Activated naive CD4-positive, alpha-beta T cell treated with anti-CD3 and anti-CD28 coated beads, Interleukin-2, amount 50 U/mL, for 24 hours (primary cell): ENCODE measurements at regions not wholly inside any gene's neighbourhood (a gene's known extent, or its start where the extent isn't known, plus 50 kb on each side); places are given as distances from the start of the nearest gene placed in this dataset.
A peak's percentile ranks its signal among the peaks of the same experiment; 100 is the strongest.
"Not testable (repeated sequence)": the region's sequence is repeated elsewhere in the genome, so short reads cannot be mapped to it uniquely, and the experiment has no call there.

ENCODE experiments used
- H3K27ac Mint-ChIP-seq: one replicate; pipeline ENCODE4 v1.8.0; 2021; ENCODE audit warnings: mild to moderate bottlenecking, mixed read lengths
- H3K27me3 Mint-ChIP-seq: one replicate; pipeline ENCODE4 v1.8.0; 2021; ENCODE audit warnings: mixed read lengths
- H3K36me3 Mint-ChIP-seq: one replicate; pipeline ENCODE4 v1.8.0; 2021; ENCODE audit warnings: mixed read lengths
- H3K4me1 Mint-ChIP-seq: one replicate; pipeline ENCODE4 v1.8.0; 2021; ENCODE audit warnings: mixed read lengths
- H3K4me3 Mint-ChIP-seq: one replicate; pipeline ENCODE4 v1.8.0; 2021; ENCODE audit warnings: mild to moderate bottlenecking, mixed read lengths
- H3K9me3 Mint-ChIP-seq: one replicate; pipeline ENCODE4 v1.8.0; 2021; ENCODE audit warnings: mixed read lengths

DNA sequence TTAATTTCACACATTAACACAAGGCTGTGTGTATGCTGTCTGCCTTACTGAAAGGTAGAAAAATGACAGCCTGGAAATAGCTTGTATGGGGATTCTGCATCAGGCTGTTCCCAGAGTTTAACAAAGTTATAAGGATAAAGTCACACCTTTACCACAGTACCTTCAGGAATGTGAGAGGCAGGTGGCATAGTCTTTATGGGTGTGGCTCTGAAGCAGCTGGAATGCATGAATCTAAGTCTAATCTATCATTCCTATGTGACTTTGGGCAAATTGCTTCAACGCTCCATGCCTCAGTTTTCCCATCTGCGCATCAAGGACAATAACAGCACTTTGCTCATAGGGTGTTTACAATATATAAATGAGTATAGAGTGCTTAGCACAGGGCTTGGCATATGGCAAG, 84.2 kb upstream of the EGFL6 start:
- Mint-ChIP-seq H3K27ac (no peak overlapping the region), H3K36me3 (no peaks in the 10 kb centered on the region), H3K4me1 (peaks cover 27% of the 10 kb centered on the region), H3K4me3 (no peak overlapping the region), H3K27me3 (no peaks in the 10 kb centered on the region), H3K9me3 (no peaks in the 10 kb centered on the region)

DNA sequence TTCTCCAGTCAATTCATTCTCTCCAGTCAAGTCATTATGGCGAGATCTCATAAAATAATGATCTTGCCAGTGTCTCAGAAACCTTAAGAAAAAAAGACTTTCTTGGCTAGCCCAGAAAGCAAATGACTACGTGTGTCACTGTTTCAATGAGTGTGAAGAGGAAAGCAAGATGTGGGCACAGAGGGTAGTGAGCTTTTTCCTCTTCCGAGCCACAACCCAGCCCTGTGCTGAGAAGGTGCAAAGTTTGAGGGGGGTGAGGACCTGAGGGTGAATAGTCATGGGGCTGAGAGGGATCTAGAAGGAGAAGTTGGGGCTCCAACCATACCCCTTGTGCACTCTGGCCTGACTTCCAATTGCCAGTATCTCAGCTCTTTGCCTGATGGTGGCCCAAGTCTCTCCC, 85.6 kb upstream of the EGFL6 start:
- Mint-ChIP-seq H3K4me1 (peaks cover 27% of the 10 kb centered on the region), H3K4me3 (peak overlapping the region; percentile 15), H3K27ac (no peak overlapping the region), H3K27me3 (no peaks in the 10 kb centered on the region), H3K36me3 (no peaks in the 10 kb centered on the region), H3K9me3 (no peaks in the 10 kb centered on the region)

DNA sequence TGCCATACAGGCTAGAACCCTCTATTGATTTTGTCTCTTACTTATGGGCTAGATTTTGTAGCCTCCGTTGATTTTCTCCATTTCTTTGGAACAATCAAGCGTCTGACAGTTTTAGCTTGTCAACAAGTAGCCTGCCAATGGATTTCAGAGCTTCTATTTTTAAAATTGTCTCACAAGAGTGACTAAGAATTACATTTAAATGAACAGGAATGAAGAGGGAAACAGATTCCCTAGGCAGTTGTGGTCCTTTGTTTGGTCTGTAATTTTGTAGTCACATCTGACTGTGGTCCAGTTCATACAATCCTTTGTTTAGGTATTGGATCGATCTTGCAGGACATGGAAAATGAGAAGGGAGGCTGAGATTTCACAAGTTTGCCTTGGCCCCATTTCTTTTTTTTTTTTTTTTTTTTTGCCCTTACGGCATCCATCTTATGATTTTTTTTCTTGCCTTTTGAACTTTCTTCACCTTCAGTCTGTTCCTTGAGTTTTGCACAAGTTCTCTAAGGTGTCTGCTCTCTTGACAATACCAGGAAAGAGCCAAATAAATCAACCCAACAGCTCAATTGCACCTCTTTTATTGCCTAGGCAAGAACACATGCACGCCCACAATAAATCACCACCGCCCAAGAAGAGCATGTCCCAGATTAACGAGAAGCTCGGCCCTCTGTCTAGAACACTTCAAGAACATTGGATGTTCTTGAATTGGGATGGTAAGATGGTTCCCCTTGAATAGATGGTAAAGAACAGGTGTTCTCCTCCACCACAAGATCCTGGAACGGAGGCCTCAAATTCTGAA, 86.5 kb upstream of the EGFL6 start:
- H3K27ac Mint-ChIP-seq: no peak overlapping the region
- H3K9me3 Mint-ChIP-seq: no peaks in the 10 kb centered on the region
- H3K27me3 Mint-ChIP-seq: no peaks in the 10 kb centered on the region
- H3K4me3 Mint-ChIP-seq: no peak overlapping the region
- peaks cover 24% of the 10 kb centered on the region for H3K4me1 Mint-ChIP-seq
- H3K36me3 Mint-ChIP-seq: no peaks in the 10 kb centered on the region

DNA sequence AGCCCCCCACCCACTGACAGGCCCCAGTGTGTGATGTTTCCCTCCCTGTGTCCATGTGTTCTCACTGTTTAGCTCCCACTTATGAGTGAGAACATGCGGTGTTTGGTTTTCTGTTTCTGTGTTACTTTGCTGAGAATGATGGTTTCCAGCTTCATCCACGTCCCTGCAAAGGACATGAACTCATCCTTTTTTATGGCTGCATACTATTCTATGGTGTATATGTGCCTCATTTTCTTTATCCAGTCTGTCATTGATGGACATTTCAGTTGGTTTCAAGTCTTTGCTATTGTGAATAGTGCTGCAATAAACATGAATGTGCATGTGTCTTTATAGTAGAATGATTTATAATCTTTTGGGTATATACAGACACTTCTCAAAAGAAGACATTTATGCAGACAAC, 88.6 kb upstream of the EGFL6 start:
- H3K36me3 Mint-ChIP-seq, H3K9me3 Mint-ChIP-seq, H3K4me3 Mint-ChIP-seq, H3K27me3 Mint-ChIP-seq, H3K4me1 Mint-ChIP-seq: not testable (repeated sequence)
- H3K27ac Mint-ChIP-seq: peak overlapping the region; percentile 35

DNA sequence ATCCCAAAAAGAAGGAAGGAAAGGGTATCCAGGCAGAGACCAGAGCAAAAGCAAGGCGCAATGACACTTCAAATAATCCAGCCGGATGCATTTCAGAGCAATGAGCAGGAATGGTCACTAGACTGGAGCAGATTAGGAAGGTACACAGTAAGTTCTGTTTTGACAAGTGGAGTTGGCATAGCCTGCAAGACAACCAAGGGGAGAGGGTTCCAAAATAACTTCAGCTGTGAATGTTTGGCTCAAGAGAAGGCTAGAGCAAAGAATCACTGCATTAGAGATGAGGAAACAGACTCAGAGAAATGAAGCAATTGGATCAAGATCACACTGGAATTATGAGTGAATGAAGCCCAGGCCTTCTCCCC, 90.0 kb upstream of the EGFL6 start:
- H3K9me3 Mint-ChIP-seq: no peaks in the 10 kb centered on the region
- peaks cover 4% of the 10 kb centered on the region for H3K4me1 Mint-ChIP-seq
- H3K27ac Mint-ChIP-seq: no peak overlapping the region
- H3K27me3 Mint-ChIP-seq: no peaks in the 10 kb centered on the region
- H3K36me3 Mint-ChIP-seq: no peaks in the 10 kb centered on the region
- H3K4me3 Mint-ChIP-seq: no peak overlapping the region

DNA sequence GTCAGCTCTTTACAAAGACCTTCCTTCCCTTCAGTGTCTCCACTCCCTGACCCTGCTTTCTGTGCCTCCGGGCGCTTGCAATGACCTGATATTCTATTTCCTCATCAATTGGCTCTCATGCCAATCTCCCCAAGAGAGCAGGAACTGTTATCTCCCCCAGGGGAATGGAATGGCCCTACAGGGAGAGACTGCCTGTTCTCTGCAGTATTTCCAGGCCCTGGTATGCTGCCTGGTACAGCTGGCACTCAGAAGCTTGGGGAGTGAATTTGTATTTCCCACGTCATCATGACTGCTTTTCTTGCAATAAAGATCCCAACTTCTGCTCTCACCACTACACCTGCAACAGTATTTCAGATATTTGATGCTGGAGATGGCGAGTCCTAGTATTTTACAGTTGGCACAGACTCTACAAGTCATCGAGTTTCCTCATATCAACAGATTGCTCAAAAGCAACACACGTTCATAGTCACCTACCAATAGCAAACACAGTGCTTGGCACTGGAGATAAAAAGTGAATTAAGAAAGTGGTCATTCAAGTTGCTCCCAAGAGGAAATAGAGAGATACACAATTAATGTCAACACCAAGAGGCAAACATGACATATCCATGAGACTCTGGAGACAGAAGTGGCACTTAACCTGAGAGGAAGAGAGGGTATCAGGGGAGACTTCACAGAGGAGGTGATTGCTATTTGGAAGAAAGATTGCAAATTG, 90.5 kb upstream of the EGFL6 start:
- Mint-ChIP-seq H3K4me1 (peaks cover 10% of the 10 kb centered on the region), H3K27ac (no peak overlapping the region), H3K27me3 (no peaks in the 10 kb centered on the region), H3K9me3 (no peaks in the 10 kb centered on the region), H3K36me3 (peaks cover 1% of the 10 kb centered on the region), H3K4me3 (no peak overlapping the region)

DNA sequence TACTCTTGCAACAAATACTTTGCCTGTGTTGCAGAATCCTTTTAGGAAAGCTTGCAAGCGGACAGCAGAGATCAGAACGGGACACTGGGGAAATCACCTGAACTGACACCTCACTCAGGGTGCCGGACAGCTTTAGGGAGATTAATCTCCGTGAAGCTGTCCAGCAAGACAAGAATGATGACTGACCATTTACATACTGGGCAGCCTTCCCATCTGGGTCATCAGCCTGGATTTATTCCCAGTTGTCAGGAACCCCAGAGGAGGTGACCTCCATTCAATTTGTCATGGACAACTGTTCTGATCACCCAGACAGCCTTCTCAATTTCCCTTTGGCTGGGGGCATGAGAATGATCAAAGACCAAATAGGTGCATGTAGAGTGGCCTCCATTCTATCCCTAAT, 93.0 kb upstream of the EGFL6 start:
- peaks cover 1% of the 10 kb centered on the region for H3K36me3 Mint-ChIP-seq
- no peaks in the 10 kb centered on the region for H3K27me3 Mint-ChIP-seq
- H3K27ac Mint-ChIP-seq: no peak overlapping the region
- H3K4me3 Mint-ChIP-seq: no peak overlapping the region
- H3K9me3 Mint-ChIP-seq: no peaks in the 10 kb centered on the region
- peaks cover 26% of the 10 kb centered on the region for H3K4me1 Mint-ChIP-seq

DNA sequence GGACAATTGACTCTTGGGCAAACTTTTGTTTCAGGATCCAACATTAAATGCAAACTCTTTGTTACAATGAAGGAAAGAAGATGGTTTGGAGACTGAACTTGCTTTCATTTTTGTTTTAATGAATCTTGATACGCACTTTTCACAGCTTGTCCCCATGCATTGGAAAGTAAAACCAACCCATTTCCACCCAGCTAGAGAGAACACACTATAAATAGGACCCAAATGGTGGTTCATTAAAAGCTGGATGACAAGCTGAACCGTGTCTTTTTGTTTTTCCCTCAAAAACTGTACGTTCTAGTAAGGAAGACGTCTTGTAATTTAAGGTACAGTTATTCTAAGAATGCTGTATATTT, 95.3 kb upstream of the EGFL6 start:
- Mint-ChIP-seq H3K4me1 (peaks cover 31% of the 10 kb centered on the region), H3K36me3 (peaks cover 1% of the 10 kb centered on the region), H3K27me3 (no peaks in the 10 kb centered on the region), H3K4me3 (peak overlapping the region; percentile 86), H3K9me3 (no peaks in the 10 kb centered on the region), H3K27ac (peak overlapping the region; percentile 97)

DNA sequence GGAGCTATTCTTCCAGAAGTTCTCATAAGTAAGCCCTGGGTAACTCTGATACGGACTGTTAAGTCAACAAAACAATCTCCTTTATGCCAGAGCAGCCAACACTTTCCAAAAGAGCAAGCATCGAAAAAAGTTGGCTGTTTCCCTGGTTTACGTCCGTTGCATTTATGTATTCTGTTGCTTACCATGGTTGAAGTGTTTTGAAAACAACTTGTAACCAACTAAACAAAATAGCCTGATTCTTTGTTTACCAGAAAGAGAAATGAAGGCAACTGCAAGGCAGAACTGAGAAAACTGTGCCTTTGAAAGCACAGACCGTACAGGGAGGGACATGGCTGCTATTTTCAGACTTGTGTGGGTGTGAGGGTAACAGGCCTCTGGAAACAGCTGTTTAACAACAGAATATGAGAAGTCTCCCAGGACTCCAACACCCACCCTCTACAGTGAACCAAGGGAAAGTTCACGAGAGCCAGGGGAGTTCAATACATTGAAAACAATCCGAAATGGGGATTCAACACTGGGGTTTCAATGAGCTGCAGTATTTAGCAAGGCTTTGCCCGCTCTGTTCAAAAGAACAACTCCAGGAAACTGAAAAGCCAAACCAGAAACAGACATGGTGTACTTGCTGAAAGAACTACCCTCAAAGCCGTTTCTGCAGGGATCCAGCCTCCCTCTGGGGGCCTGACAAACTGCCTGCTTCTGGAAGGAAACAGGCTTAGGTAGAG, 95.8 kb upstream of the EGFL6 start:
- Mint-ChIP-seq H3K4me1 (peaks cover 31% of the 10 kb centered on the region), H3K36me3 (peaks cover 1% of the 10 kb centered on the region), H3K4me3 (peak overlapping the region; percentile 86), H3K27ac (peak overlapping the region; percentile 97), H3K9me3 (no peaks in the 10 kb centered on the region), H3K27me3 (no peaks in the 10 kb centered on the region)

DNA sequence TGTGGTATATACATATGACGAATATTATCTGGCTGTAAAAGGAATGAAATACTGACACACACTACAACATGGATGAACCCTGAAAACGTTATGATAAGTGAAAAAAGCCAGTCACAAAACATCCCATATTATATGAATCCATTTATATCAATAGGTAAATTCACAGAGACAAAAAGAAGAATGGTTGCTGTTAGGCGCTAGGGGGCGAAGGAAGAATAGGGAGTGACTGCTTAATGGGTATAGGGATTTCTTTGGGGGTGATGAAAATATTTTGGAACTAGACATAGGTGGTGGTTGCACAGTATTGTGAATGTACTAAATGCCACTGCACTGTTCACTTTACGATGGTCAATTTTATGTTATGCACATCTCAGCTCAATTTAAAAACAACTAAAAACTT, 96.4 kb upstream of the EGFL6 start:
- no peaks in the 10 kb centered on the region for H3K9me3 Mint-ChIP-seq

DNA sequence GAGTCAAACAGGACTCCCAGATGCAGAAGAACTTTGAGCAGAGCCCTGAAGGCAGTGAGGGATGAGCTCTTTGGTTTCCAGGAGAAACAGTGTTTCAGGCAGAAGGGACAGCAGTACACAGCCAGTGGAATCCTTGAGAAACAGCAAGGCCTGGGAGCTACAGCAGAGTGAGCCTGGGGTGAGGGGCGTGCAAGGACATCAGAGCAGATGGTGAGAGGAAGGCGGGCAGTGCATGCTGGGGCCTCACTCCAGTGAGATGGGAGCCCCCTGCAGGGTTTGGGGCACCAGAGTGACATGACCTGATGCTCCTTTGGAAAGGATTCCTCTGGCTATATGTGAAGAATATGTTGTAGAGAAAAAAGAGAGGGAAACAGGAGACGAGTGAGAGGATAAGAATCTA, 98.1 kb upstream of the EGFL6 start:
- peaks cover 31% of the 10 kb centered on the region for H3K4me1 Mint-ChIP-seq
- peaks cover 1% of the 10 kb centered on the region for H3K36me3 Mint-ChIP-seq
- no peaks in the 10 kb centered on the region for H3K27me3 Mint-ChIP-seq
- no peak overlapping the region for H3K27ac Mint-ChIP-seq
- H3K4me3 Mint-ChIP-seq: no peak overlapping the region
- H3K9me3 Mint-ChIP-seq: no peaks in the 10 kb centered on the region

More for the DNA sequence above, 96.4 kb upstream of the EGFL6 start:
- H3K36me3 Mint-ChIP-seq: peaks cover 1% of the 10 kb centered on the region
- H3K27ac Mint-ChIP-seq: peak overlapping the region; percentile 75
- H3K27me3 Mint-ChIP-seq: no peaks in the 10 kb centered on the region
- peak overlapping the region; percentile 49 for H3K4me3 Mint-ChIP-seq
- H3K4me1 Mint-ChIP-seq: peaks cover 31% of the 10 kb centered on the region

DNA sequence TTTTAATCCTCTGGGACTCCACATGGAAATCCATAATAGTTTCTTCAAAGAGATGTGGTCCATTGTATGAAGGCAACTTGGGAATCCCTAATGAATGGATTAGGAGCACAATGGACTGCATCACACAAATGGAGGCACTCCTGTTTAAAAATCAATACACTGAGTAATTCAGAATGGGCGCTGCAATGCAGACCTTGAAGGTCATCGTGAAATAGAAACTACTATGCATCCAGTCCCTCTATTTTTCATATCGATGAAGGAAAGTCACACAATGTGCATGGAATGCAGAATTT, 98.8 kb upstream of the EGFL6 start:
- H3K9me3 Mint-ChIP-seq: no peaks in the 10 kb centered on the region
- H3K4me1 Mint-ChIP-seq: peaks cover 31% of the 10 kb centered on the region
- H3K27ac Mint-ChIP-seq: no peak overlapping the region
- H3K36me3 Mint-ChIP-seq: peaks cover 1% of the 10 kb centered on the region
- no peak overlapping the region for H3K4me3 Mint-ChIP-seq
- no peaks in the 10 kb centered on the region for H3K27me3 Mint-ChIP-seq

DNA sequence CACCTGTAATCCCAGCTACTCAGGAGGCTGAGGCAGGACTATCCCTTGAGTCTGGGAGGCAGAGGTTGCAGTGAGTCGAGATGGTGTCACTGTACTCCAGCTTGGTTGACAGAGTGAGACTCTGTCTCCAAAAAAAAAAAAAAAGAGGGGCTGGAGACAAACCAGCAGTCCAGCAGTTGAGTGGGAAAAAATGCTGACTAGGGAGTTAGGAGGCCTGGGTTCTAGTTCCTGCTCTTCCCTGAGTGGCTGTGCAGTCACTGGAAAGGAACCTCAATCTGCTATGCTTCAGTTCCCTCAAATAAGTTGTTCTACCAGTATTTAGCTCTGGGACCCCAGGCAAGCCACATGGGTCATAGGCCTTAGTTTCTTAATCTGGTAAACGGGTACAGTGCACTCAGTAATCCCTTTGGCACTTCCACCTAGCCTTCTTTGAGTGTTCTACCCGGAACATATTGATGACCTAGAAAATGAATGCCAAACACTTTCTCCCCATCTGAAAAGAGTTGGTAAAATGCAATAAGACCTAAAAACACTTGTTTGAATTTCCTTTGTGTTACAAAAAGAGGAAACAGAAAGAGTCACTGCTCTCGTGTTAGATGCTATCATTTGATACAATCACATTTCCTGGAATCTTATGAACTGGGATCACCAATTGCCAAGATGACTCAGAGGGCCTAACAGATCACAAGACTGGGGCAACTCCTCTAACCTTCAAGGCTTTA, 99.3 kb upstream of the EGFL6 start:
- H3K27me3 Mint-ChIP-seq: no peaks in the 10 kb centered on the region

DNA sequence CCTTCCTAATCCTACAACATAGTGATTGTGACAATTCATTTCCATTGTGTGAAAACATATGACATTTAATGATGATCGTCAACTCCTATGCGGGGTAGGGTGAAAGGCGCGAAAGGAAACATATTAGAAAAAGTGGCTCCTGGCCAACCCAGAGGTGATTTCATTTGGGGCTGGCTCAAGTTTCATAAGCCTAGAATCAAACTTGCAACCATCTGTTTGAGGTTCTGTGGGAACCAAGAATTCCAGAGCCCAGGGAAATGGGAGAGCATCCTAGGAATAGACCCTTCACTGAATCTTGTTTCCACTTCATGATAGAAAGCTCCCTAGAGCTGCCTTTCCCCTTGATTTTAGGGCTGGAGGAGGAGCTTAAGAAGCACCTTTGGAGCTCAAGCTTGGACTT, 101.3 kb upstream of the EGFL6 start:
- no peak overlapping the region for H3K4me3 Mint-ChIP-seq
- no peaks in the 10 kb centered on the region for H3K27me3 Mint-ChIP-seq
- no peaks in the 10 kb centered on the region for H3K9me3 Mint-ChIP-seq
- H3K4me1 Mint-ChIP-seq: peaks cover 20% of the 10 kb centered on the region
- H3K27ac Mint-ChIP-seq: no peak overlapping the region
- no peaks in the 10 kb centered on the region for H3K36me3 Mint-ChIP-seq

More for the DNA sequence above, 99.3 kb upstream of the EGFL6 start:
- Mint-ChIP-seq H3K9me3 (no peaks in the 10 kb centered on the region), H3K27ac (no peak overlapping the region), H3K4me3 (no peak overlapping the region), H3K36me3 (peaks cover 1% of the 10 kb centered on the region), H3K4me1 (peaks cover 31% of the 10 kb centered on the region)

DNA sequence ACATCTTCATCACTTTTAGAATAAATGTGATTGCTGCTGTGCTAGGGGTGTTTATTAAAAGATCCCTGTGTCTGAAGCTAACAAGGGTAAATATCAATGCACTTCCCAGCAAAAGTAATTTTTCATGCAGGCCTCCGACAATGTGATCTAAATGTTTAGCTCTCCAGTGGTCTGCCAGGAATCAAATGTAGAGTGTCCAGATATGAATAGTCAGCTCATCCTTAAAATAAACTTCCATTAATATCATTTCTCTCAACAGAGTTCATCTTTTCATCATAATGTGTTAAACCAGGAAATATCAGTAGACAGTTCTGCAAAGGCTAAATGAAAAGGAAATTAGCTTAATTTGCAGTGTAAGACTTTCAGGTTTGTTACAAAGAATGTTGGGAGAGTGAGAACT, 102.2 kb upstream of the EGFL6 start:
- Mint-ChIP-seq H3K27ac (no peak overlapping the region), H3K4me1 (peaks cover 13% of the 10 kb centered on the region), H3K27me3 (no peaks in the 10 kb centered on the region), H3K4me3 (no peak overlapping the region), H3K9me3 (no peaks in the 10 kb centered on the region), H3K36me3 (no peaks in the 10 kb centered on the region)
